GM19372 (cell line): ENCODE measurements at regions not wholly inside any gene's neighbourhood (a gene's known extent, or its start where the extent isn't known, plus 50 kb on each side); places are given as distances from the start of the nearest gene placed in this dataset.

Experiments
- ATAC-seq: cut with Tn5 transposase; IDR thresholded peaks from one replicate; pipeline ENCODE4 v1.9.1; 2021; ENCODE audit warnings: mild to moderate bottlenecking, low read depth, moderate library complexity; ENCODE audit not compliant: unreplicated experiment

DNA sequence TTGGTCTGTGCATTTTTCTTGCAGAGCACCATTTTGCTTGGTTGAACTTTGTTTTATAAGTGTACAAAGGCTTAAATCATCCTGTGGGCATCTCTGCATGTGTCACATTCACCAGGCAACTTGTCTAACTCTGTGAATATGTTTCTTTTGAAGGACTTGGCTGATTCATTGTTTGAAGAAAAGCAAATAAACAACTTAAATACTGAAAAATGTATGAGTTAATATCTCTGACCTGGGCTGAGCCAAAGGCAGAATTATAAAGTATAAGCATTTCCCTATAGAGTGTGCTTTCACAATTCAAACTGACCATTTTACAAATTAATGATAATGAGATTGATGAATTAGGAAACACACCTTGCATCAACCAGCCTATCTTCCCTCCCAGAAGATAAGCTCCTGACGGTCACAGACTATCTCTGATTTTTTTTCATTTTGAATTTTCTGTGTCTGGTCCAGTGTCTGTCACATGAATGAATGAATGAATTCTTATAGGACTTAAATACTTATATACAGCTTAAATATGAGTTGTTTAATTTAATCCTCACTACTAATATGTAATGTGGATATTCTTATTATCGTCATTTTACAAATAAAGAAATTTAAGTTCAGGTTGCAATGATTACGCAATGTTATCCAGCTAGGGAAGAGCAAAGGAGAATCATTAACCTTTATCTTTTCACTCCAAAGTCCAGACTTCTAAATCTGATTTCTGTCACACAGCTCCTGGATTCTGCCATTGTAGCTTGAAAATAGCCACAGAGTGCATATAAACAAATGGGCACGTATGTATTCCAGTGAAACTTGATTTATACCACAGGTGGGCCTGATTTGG lies 182.0 kb upstream of the PHYHIPL start:
- ATAC-seq = no peak

DNA sequence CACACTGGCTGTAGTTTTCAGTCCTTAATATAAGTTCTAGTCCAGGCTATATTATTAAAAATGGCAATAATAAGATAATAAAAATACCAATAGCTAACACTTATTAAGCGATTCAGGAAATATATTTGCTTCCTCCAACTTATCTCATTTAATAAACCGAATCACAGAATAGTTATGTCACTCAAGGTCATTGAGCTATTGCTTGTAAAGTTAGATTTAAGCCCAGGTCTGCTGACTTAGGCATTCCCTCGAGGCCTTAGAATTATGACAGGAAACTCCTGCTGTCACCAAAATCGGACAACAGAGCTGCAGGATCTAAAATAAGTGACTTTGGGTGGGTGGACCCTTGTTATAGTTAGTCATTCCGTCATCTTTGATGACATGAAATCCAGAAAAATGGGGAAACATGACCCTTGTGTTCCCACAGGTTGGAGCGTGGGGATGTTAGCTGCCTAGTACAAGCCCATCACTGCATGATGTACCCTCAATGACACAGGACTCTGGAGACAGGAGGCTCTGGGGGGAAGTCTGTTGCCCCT lies 181.3 kb upstream of the PHYHIPL start:
- ATAC-seq = no peak

DNA sequence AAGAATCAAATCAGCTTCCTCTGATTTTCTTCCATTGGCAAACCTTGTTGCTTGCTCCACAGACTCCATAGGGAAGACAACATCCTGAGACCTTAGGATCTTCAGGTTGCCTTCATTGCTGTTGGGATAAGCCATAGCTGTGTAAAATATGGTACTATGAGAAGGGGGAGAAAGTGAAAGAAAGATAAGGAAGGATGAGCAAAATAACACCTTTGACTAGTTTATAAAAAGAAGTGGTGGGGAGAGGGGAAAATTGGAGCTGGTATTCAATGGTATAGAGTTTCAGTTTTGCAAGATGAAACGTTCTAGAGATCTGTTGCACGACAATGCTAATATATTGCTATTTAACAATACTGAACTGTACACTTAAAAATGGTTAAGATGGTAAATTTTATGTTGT lies 180.4 kb upstream of the PHYHIPL start:
- ATAC-seq = no peak

GRCh38 chr10:58996866-58997265 lies 179.6 kb upstream of the PHYHIPL start:
- no peak for ATAC-seq

GRCh38 chr10:58998924-58999713 lies 177.3 kb upstream of the PHYHIPL start:
- ATAC-seq = no peak

DNA sequence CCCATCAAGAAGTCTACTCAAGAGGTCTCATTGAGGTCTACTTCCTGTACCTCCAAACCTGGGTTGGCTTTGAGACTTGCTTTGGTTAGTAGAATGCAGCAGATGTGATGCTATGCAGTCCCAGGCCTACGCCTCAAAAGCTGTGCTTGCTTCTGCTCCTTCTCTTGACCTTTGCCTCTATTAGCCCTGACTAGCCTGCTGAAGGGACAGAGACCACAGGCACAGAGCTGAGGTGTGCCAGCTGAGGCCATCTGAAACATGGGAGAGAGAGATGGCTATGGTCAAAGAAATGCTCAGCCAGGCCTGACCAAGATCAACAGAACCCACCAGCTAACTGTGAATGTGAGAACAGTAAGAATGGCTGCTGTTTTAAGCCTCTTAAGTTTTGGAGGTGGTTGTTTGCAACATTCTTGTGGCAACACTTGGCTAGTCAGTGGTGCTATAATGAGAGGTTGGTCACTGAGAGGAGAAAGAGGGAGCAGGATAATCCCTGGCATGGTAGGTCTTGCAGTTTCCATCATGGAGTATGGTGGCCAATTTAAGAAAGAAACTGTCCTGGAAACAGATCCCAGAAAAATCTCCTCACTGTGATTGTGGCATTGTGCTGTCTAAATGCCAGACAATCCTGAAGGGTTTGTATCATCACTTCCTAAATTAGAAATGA lies 176.1 kb upstream of the PHYHIPL start:
- no peak for ATAC-seq

GRCh38 chr10:59002011-59002410 lies 174.4 kb upstream of the PHYHIPL start:
- no peak for ATAC-seq

DNA sequence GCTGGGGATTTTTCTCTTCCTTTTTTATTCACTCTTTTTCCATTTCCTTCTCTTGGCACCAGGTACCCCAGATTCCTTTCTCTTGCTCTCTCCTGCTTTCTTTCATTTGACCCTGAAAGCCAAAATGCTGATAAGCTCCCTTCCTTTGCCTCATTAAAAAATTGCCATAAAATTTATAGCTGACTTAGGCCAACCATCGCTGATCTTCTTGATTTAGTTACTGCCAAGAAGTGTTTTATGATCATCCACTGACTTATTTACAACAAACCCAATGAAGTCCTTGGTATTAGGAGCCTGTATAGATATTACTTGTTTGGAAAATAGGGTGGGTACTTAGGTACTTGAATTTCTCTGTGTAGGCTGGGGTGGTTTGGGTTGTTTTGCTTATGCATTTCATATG lies 173.2 kb upstream of the PHYHIPL start:
- no peak for ATAC-seq

GRCh38 chr10:59004392-59004791 lies 172.1 kb upstream of the PHYHIPL start:
- ATAC-seq = no peak

DNA sequence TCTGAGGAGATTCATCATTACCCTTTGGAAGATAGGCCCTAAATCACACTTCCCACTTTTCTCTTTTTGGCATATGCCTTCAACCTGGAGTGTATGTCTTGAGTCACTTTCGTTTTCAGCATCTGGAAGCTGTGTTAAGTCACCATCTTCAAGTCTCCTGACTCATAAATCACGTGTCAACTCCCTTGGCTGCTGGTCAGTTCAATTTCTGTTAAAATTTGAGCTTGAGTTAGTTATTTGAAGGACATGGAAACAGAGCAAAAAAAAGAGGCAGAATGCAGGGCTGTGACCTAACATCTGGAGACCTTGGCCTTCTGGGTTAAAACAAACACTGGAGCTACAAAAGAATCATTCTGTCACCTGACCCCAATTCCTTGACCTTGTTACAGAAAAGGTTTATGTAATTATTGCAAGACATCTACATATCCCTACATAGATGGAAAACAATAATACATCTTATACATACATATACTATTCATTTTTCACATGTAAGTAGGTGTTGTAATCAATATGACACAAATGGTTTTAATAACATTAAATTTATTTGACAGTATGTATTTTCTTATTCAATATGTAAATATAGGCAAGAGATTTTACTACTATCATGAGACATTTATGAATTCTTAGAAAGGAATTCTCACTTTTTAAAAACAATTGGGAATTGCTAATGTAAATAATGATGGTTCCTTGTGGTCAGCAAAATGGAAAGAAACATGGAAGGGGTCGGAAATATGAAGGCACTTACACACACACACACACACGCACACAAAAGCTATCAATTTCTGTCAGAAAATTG lies 169.7 kb upstream of the PHYHIPL start:
- no peak for ATAC-seq

GRCh38 chr10:59007307-59008025 lies 169.0 kb upstream of the PHYHIPL start:
- no peak for ATAC-seq

DNA sequence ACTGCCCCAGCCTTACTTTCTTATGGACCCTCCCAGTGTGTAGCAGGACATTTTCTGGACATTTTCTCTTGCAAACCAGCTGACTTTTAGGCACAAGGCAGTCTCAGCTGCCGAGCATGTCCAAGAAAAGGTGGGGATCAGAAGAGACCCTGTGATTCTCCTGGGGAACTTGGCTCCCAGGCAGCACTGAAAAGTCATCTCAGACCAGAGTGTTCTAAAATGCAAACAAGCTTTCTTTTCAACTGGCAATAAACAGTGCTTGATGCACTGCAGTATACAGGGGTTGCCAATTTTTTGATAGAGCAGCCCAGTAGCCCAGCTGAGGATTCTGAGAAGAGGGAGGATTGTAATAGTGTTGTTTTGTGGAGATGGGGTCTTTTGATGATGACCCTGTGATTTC lies 168.0 kb upstream of the PHYHIPL start:
- no peak for ATAC-seq

GRCh38 chr10:59011972-59012632 lies 164.3 kb upstream of the PHYHIPL start:
- no peak for ATAC-seq

DNA sequence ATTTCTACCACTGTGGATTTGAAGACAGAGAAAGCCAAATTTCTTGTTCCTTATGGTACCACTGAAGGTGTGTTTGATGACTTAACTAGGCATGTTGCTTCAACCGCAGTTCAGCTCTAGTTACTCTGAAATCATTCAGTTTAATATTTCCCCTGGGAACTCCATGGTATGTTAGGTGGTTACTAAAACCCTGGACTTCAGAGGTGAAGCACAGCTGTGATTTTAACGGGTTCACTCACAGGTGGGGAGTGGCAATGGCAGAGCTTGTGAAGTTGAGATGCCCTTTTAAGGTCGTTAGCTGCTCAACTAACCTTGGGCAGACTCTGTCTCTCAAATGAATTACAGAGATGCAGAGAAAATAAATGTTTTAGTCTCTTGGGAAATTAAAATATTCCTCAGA lies 163.6 kb upstream of the PHYHIPL start:
- no peak for ATAC-seq

DNA sequence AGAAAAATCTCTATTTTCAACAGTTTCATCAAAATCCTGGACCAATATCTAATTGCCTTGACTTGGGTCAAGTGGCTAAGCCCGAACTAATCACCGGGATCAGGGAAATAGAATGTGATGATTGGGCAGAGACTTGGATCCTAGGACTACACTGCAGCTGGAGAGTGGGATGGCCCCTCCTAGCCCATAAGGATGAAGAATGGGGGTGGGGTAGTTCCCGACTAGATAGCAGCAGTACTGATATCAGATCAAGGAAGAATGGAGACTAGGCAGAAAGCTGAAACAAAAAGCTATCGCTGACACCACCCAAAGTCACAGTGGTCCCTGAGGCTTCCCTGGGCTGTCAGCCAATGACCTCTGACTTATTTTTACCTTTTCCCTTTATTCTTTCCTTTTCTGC lies 160.4 kb upstream of the PHYHIPL start:
- no peak for ATAC-seq

DNA sequence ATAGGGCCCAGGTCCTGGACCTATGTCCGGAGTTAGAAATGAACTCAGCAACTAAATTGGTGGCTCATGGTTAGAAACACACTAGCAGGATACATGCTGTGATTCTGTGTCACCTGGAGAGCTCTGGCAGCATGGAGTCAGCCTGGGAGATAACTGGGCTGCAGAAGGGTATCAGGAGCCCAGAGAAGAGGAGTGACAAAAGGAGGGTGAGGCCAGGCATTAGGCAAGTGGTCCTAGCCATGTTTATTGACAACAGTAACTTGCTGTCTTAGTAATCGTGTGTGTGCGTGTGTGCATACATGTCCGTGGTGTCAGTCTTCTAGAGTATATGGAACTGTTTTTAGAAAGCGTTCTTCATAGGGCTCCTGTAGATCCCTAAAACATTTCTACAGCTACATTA lies 157.5 kb upstream of the PHYHIPL start:
- no peak for ATAC-seq

DNA sequence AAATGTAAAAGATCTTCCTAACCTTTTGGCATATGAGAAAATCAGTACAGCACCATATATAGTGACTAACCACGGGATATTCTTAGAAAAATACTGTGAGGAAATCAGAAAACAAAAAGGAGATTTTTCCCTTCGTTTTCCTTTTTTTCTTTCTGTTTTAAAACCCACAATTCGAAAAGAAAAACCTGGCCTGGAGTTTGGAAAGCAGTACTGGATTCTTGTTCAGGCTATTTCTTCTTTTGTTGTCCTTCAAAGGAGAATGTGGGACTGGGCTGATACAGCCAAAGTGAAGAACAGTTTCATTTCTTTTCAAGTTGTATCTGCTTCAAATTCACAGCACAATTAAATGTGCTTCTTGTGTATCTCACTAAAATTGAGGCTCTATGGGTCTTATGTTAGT lies 156.8 kb upstream of the PHYHIPL start:
- no peak for ATAC-seq

DNA sequence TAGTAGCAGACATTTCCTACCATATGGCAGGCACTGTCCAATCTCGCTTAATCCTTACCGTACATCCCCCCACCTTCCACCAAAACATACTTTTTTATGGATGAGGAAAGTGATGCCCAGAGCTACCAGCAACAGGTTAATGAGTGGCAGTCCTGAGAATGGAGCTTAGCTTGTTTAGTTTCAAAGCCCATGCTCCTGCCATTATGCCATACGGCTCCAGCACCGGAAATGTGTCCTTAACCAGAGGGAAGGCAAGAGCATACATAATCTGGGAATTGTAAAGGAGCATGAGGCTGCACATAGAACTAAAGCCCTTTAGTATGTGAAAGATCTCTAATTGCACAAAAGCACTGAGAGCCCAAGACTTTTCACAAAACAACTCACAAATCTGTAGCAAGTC lies 155.9 kb upstream of the PHYHIPL start:
- no peak for ATAC-seq
